ENCODE measurements at regions not wholly inside any gene's neighbourhood (a gene's known extent, or its start where the extent isn't known, plus 50 kb on each side); places are given as distances from the start of the nearest gene placed in this dataset.

DNA sequence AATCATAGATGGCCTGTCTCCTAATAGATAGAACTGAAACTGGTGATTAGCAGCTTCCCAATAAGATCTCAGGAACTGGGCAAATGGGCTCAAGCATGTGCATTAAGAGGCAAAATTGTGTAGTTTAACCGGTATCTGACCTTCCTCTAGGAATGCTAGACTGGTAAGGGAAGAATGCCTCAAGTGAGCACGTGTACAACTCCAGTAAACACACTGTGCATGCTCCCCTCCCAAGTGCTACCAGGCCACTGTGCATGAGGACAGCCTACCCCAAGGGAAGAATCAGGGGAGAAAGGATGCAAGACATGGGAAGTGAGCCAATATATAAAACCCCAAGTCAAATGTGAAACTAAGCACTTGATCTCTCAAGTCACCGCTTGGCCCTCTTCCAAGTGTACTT is 1157.4 kb upstream of the CDH18 start:
- TF ChIP-seq, protein P1, sequence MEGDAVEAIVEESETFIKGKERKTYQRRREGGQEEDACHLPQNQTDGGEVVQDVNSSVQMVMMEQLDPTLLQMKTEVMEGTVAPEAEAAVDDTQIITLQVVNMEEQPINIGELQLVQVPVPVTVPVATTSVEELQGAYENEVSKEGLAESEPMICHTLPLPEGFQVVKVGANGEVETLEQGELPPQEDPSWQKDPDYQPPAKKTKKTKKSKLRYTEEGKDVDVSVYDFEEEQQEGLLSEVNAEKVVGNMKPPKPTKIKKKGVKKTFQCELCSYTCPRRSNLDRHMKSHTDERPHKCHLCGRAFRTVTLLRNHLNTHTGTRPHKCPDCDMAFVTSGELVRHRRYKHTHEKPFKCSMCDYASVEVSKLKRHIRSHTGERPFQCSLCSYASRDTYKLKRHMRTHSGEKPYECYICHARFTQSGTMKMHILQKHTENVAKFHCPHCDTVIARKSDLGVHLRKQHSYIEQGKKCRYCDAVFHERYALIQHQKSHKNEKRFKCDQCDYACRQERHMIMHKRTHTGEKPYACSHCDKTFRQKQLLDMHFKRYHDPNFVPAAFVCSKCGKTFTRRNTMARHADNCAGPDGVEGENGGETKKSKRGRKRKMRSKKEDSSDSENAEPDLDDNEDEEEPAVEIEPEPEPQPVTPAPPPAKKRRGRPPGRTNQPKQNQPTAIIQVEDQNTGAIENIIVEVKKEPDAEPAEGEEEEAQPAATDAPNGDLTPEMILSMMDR (IDR thresholded peaks at IDR 0.05; ENCODE audit: borderline replicate concordance, control extremely low read depth, extremely low read depth, insufficient read depth, missing control alignments) = no peak
- in situ Hi-C loops (cut with MboI; ENCODE audit: low sequenced_read_pairs, unreplicated experiment) = no loop called here
- DNase-seq (ENCODE audit: low spot score) = no peak

DNA sequence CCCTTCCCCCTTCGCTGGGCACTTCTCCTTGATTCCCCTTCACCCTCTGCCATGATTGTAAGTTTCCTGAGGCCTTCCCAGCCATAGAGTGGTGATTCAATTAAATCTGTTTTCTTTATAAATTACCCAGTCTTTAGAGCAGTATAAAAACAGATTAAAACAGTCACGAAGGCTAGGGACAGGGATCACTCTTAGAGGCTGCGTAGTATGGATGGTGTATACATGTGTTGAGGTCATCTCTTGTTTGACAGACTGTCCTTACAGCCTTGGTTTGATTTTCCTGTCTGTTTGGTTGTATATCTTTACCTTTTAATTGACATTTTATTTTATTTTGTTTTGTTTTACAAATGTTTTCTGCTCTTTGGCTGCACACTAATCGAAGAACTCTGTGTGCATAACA is 1155.7 kb upstream of the CDH18 start:
- no peak for DNase-seq (ENCODE audit: low spot score)
- in situ Hi-C loops (cut with MboI; ENCODE audit: low sequenced_read_pairs, unreplicated experiment) = no loop called here
- TF ChIP-seq, protein P1 (IDR thresholded peaks at IDR 0.05; ENCODE audit: borderline replicate concordance, control extremely low read depth, extremely low read depth, insufficient read depth, missing control alignments) = no peak

DNA sequence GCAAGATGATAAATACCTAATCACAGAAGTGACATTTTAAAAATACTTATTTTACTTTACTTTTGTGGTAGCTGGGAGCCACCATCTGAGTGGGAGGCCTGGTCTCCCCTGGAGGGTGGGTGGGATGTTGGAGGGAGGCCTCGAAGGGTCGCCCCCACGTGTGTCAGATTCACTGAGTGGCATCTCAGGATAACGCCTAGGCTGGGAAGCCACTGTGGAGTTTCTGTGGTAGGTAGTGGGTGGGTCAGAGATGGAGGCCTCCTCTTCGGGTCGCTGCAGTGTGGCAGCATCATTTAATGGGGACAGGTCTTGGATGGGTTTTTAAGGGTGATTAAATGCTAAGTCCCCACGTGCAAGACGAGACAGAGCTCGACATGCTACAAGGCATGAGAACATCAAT is 1154.8 kb upstream of the CDH18 start:
- no peak for DNase-seq (ENCODE audit: low spot score)
- in situ Hi-C loops (cut with MboI; ENCODE audit: low sequenced_read_pairs, unreplicated experiment) = no loop called here
- TF ChIP-seq, protein P1 (IDR thresholded peaks at IDR 0.05; ENCODE audit: borderline replicate concordance, control extremely low read depth, extremely low read depth, insufficient read depth, missing control alignments) = no peak

DNA sequence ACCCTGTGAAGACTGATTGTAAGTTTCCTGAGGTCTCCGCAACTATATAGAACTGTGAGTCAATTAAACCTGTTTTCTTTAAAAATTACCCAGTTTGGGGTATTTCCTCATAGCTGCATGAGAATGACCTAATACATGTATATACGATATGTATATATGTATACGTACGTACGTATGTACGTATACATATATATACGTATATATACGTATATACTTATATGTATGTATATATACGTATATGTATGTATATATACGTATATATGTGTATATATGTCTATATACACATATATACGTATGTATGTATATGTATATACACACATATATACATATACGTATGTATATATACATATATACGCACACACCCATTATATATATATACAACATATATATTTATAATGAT is 1153.0 kb upstream of the CDH18 start:
- in situ Hi-C loops (cut with MboI; ENCODE audit: low sequenced_read_pairs, unreplicated experiment) = no loop called here
- TF ChIP-seq, protein P1 (IDR thresholded peaks at IDR 0.05; ENCODE audit: borderline replicate concordance, control extremely low read depth, extremely low read depth, insufficient read depth, missing control alignments) = no peak
- no peak for DNase-seq (ENCODE audit: low spot score)

DNA sequence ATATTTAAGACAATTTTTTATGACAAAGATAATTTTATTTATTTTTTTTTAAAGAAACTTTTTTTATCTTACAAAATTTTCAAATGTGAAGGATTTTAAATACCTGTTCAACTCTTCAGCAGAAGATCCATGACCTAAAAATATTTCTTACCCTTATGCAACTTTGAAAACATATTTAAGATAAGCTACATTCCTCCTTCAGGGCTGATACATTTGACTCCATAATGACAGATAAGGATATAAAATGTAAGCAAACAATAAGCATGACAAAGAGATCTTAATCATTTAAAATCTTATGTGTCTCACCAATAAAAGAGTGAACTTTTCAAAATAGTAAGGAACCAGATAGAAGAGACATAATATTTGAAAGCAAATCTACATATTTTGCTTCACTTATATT is 1138.2 kb upstream of the CDH18 start:
- TF ChIP-seq, protein P1 (IDR thresholded peaks at IDR 0.05; ENCODE audit: borderline replicate concordance, control extremely low read depth, extremely low read depth, insufficient read depth, missing control alignments) = no peak
- in situ Hi-C loops (cut with MboI; ENCODE audit: low sequenced_read_pairs, unreplicated experiment) = no loop called here
- DNase-seq (ENCODE audit: low spot score) = no peak

DNA sequence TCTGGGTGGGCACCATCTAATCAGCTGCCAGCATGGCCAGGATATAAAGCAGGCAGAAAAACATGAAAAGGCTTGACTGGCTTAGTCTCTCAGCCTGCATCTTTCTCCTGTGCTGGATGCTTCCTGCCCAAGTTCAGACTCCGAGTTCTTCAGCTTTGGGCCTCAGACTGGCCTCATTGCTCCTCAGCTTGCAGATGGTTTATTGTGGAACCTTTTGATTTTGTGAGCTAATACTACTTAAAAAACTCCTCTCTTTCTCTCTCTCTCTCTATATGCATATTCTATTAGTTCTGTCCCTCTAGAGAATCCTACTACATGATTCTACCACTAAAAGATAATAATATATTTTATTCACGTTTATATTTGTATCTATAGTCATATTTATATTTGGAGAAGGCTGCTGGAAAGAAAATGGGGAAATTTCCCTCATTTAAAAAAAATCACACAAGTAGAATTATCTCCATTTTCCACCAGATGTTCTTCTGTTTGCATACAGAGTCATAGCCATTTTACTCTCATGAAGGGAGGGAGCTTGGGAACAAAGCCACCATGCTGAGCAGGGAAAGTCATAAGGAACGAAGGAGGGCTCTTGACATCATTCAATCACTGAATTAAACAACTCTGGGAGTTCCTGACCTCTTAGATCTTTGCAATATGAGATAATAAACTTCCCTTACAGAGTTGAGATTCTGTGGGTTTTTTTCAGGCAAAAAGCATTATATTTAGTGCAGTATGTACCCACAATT is 1137.4 kb upstream of the CDH18 start:
- DNase-seq (ENCODE audit: low spot score) = no peak
- TF ChIP-seq, protein P1 (IDR thresholded peaks at IDR 0.05; ENCODE audit: borderline replicate concordance, control extremely low read depth, extremely low read depth, insufficient read depth, missing control alignments) = no peak
- in situ Hi-C loops (cut with MboI; ENCODE audit: low sequenced_read_pairs, unreplicated experiment) = no loop called here

All from GM13976 (cell line).